SK-N-SH (cell line): ENCODE measurements at regions not wholly inside any gene's neighbourhood (a gene's known extent, or its start where the extent isn't known, plus 50 kb on each side); places are given as distances from the start of the nearest gene placed in this dataset.

ENCODE experiments used
- CTCF ChIA-PET: fragments of 300-600, 350-600 bp; formaldehyde crosslinking; extraction: SDS; loops from one replicate; lab custom pipeline; 2021; lab: Yijun Ruan, JAX
- POLR2A ChIA-PET: fragments of 350-600 bp; sonication (Branson Sonifier 250); formaldehyde crosslinking; extraction: SDS; loops from one replicate; lab custom pipeline; 2020; ENCODE audit warnings: antibody characterized with exemption, inconsistent platforms; lab: Yijun Ruan, JAX
- DNase-seq: peaks from one replicate; pipeline ENCODE4 v3.0.0; 2012
- H2AFZ ChIP-seq: fragments of 200-600 bp; sonication (generic); 2 replicates; pipeline ENCODE4 v1.8.1; 2016; ENCODE audit warnings: antibody characterized with exemption, mild to moderate bottlenecking, low read depth
- H3F3A ChIP-seq: fragments of 200-600 bp; sonication (generic); replicated peaks from 2 replicates; pipeline ENCODE3; 2016; ENCODE audit warnings: antibody characterized with exemption, mild to moderate bottlenecking; ENCODE audit not compliant: insufficient read depth
- H3K27ac ChIP-seq, 2 experiments: fragments of 200-500 bp in 1 of 2; fragments of 200-600 bp in 1 of 2; sonication (Bioruptor generic) in 1 of 2; sonication (generic), shearing (Covaris generic) in 1 of 2; 2 replicates each; pipeline versions ENCODE4 v1.5.1 to v1.6.1; 2014 to 2016; ENCODE audit warnings: low read depth in 2 of 2, inconsistent platforms in 1 of 2, low read length in 1 of 2, mild to moderate bottlenecking in 1 of 2, mixed read lengths in 1 of 2
- H3K27me3 ChIP-seq: fragments of 200-600 bp; sonication (generic), shearing (Covaris generic); 2 replicates; pipeline ENCODE4 v1.6.1; 2016; ENCODE audit warnings: mixed run types; ENCODE audit not compliant: insufficient read depth
- H3K36me3 ChIP-seq, 2 experiments: fragments of 200-500 bp in 1 of 2; fragments of 200-600 bp in 1 of 2; sonication (Bioruptor generic) in 1 of 2; sonication (generic) in 1 of 2; replicated peaks in 1 of 2; 2 replicates each; pipeline versions ENCODE3 to v1.5.1; 2014 to 2016; ENCODE audit warnings: low read length in 1 of 2, mild to moderate bottlenecking in 1 of 2; ENCODE audit not compliant: insufficient read depth in 2 of 2, control insufficient read depth in 1 of 2
- H3K4me1 ChIP-seq, 2 experiments: fragments of 200-500 bp in 1 of 2; fragments of 200-600 bp in 1 of 2; sonication (Bioruptor generic) in 1 of 2; sonication (generic), shearing (Covaris generic) in 1 of 2; 2 replicates each; pipeline versions ENCODE4 v1.5.1 to v1.6.1; 2014 to 2016; ENCODE audit warnings: low read depth in 1 of 2, low read length in 1 of 2, mixed run types in 1 of 2; ENCODE audit not compliant: insufficient read depth in 2 of 2, control insufficient read depth in 1 of 2
- H3K4me2 ChIP-seq: fragments of 200-600 bp; sonication (generic), shearing (Covaris generic); 2 replicates; pipeline ENCODE4 v1.6.1; 2017; ENCODE audit warnings: mixed run types
- H3K4me3 ChIP-seq, 2 experiments: fragments of 200-500 bp in 1 of 2; fragments of 200-600 bp in 1 of 2; sonication (Bioruptor generic) in 1 of 2; sonication (generic), shearing (Covaris generic) in 1 of 2; 2 replicates each; pipeline versions ENCODE4 v1.5.1 to v1.8.1; 2014 to 2016; ENCODE audit warnings: low read depth in 2 of 2, inconsistent platforms in 1 of 2, low read length in 1 of 2, mild to moderate bottlenecking in 1 of 2, mixed read lengths in 1 of 2, moderate library complexity in 1 of 2
- H3K79me2 ChIP-seq: fragments of 200-600 bp; sonication (generic); 2 replicates; pipeline ENCODE4 v1.8.1; 2017; ENCODE audit warnings: mild to moderate bottlenecking; ENCODE audit not compliant: insufficient read depth
- H3K9ac ChIP-seq: fragments of 200-600 bp; sonication (generic); 2 replicates; pipeline ENCODE4 v1.6.1; 2017; ENCODE audit warnings: mixed run types
- H3K9me2 ChIP-seq: fragments of 200-600 bp; sonication (generic); 2 replicates; pipeline ENCODE4 v1.6.1; 2017; ENCODE audit warnings: mixed run types
- H3K9me3 ChIP-seq: fragments of 200-600 bp; sonication (generic); 2 replicates; pipeline ENCODE4 v1.6.1; 2017; ENCODE audit warnings: mixed run types, mild to moderate bottlenecking, moderate library complexity
- H4K20me1 ChIP-seq: fragments of 200-600 bp; sonication (generic); 2 replicates; pipeline ENCODE4 v1.6.1; 2017; ENCODE audit warnings: mild to moderate bottlenecking, mixed run types; ENCODE audit not compliant: insufficient read depth
- CTCF ChIP-seq: fragments of 200-600 bp; sonication (generic); IDR thresholded peaks from 2 replicates; pipeline ENCODE4 v1.6.1; 2017; ENCODE audit warnings: antibody characterized with exemption, mild to moderate bottlenecking, moderate library complexity
- FOSL2 ChIP-seq: IDR thresholded peaks from 2 replicates; pipeline ENCODE4 v1.4.0; 2012; ENCODE audit warnings: low read depth, mild to moderate bottlenecking, moderate library complexity, borderline replicate concordance
- FOXJ3 ChIP-seq: sonication (generic); formaldehyde crosslinking; IDR thresholded peaks from 2 replicates; pipeline ENCODE4 v1.5.1; 2020; ENCODE audit warnings: mild to moderate bottlenecking, missing genetic modification reagents
- IRF3 ChIP-seq: fragments of 150-350 bp; IDR thresholded peaks from 2 replicates; pipeline ENCODE4 v1.6.1; 2016; ENCODE audit warnings: mild to moderate bottlenecking, low read depth, low read length
- MEF2A ChIP-seq: IDR thresholded peaks from 2 replicates; pipeline ENCODE4 v1.4.0; 2012; ENCODE audit warnings: low read depth, borderline replicate concordance
- NFIC ChIP-seq: IDR thresholded peaks from 2 replicates; pipeline ENCODE4 v1.4.0; 2012; ENCODE audit warnings: borderline replicate concordance
- REST ChIP-seq: IDR thresholded peaks from 2 replicates; pipeline ENCODE4 v1.6.1; 2012; ENCODE audit warnings: mild to moderate bottlenecking, low read depth, low read length, moderate library complexity
- SMC3 ChIP-seq: IDR thresholded peaks from 2 replicates; pipeline ENCODE4 v1.6.1; 2012; ENCODE audit warnings: low read depth, low read length, improper control_type of control experiment
- TAF1 ChIP-seq: IDR thresholded peaks from 2 replicates; pipeline ENCODE4 v1.6.1; 2012; ENCODE audit warnings: low read depth, mild to moderate bottlenecking, low read length, moderate library complexity, borderline replicate concordance
- TCF12 ChIP-seq: IDR thresholded peaks from 2 replicates; pipeline ENCODE4 v1.4.0; 2012
- TEAD4 ChIP-seq: IDR thresholded peaks from 2 replicates; pipeline ENCODE4 v1.4.0; 2012; ENCODE audit warnings: mild to moderate bottlenecking, borderline replicate concordance; ENCODE audit not compliant: insufficient read depth
- YY1 ChIP-seq: IDR thresholded peaks from 2 replicates; pipeline ENCODE4 v1.4.0; 2012; ENCODE audit warnings: low read depth, mild to moderate bottlenecking
- WGBS: methylation state at CpG from one replicate; pipeline ENCODE4 v1.1.6; 2017; ENCODE audit warnings: low lambda C conversion rate; 5-methylcytosine and 5-hydroxymethylcytosine counted together

- Histone ChIP-seq H3K36me3 (no peaks in the 10 kb centered on the region), H3K9ac (no peak overlapping the region), H4K20me1 (no peaks in the 10 kb centered on the region), H3K27ac (no peak overlapping the region), H3K4me1 (no peaks in the 10 kb centered on the region), H3K79me2 (no peaks in the 10 kb centered on the region), H3K27me3 (no peaks in the 10 kb centered on the region; the same call in 1 of the 2 replicates), H2AFZ (no peak overlapping the region), H3K9me3 (no peaks in the 10 kb centered on the region), H3K4me2 (no peak overlapping the region), H3F3A (no peaks in the 10 kb centered on the region), H3K9me2 (no peaks in the 10 kb centered on the region), H3K4me3 (no peak overlapping the region)
- no peak for DNase-seq
- WGBS: 35% methylated on average over 6 of the region's 6 CpGs
- TF ChIP-seq FOXJ3 (CRISPR knock-in tag) (no peak), SMC3 (no peak), CTCF (no peak), FOSL2 (no peak), NFIC (no peak), TCF12 (no peak), TAF1 (no peak), IRF3 (no peak), MEF2A (no peak), REST (no peak), YY1 (no peak), TEAD4 (no peak)
- CTCF ChIA-PET: interaction anchor here (1.6 kb wide), 1 partner anchor 26 kb away, joined by 5 read pairs; no protein-coding TSS in a partner anchor
- POLR2A ChIA-PET: no interaction called here
Observed at GRCh38 chrX:109831326-109831985, 98.4 kb upstream of the ACSL4 start.
